Prostate gland (tissue), 2 donors: ENCODE measurements at regions not wholly inside any gene's neighbourhood (a gene's known extent, or its start where the extent isn't known, plus 50 kb on each side); places are given as distances from the start of the nearest gene placed in this dataset.

Experiments used
- CTCF ChIP-seq, 4 experiments: fragments of 200-600 bp in 2 of 4; fragments of 450-650 bp in 2 of 4; sonication (generic) in 2 of 4; IDR thresholded peaks; 1 replicate in 3 of 4; 2 replicates in 1 of 4; pipeline ENCODE4 v1.5.1; 2016 to 2019; ENCODE audit warnings: antibody characterized with exemption in 4 of 4, mild to moderate bottlenecking in 2 of 4, moderate library complexity in 2 of 4
- POLR2AphosphoS5 ChIP-seq: sonication (generic); formaldehyde crosslinking; IDR thresholded peaks from one replicate; pipeline ENCODE4 v1.6.1; 2017; ENCODE audit warnings: antibody characterized with exemption

DNA sequence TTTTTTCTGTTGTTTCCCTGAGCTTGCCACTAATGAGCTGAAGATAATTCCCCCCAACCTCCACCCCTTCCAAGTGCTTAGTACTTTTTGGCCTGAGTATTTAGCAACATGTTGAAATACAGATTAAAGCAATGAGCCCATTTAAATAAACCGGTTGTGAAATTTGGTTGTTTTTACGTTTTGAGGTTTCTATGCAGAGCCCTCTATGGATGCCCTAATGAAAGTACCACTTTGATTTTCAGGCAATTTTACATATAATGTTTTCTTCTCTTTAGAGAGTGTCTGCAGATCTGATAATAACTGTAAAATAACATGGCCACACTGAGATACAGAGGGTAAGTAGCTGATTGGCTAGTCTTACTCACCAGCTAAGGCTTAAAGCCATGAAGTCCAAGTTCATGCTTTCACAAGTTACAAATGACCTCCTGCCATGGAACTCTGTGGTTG, 139.4 kb upstream of the SLC7A14 start:
- no peak for TF ChIP-seq CTCF (IDR thresholded peaks at IDR 0.05)
- no peak for TF ChIP-seq POLR2AphosphoS5
